NB4 (cell line): ENCODE measurements at regions not wholly inside any gene's neighbourhood (a gene's known extent, or its start where the extent isn't known, plus 50 kb on each side); places are given as distances from the start of the nearest gene placed in this dataset.
"Not testable (repeated sequence)": the region's sequence is repeated elsewhere in the genome, so short reads cannot be mapped to it uniquely, and the experiment has no call there.

Experiments used
- DNase-seq: peaks from one replicate; pipeline ENCODE4 v3.0.0; 2010; ENCODE audit warnings: low read depth
- H3K4me3 ChIP-seq: one replicate; pipeline ENCODE4 v1.5.1; 2011; ENCODE audit warnings: mild to moderate bottlenecking, low read depth, low read length, moderate library complexity
- MYC ChIP-seq: IDR thresholded peaks from 2 replicates; pipeline ENCODE4 v1.6.1; 2011; ENCODE audit warnings: low read depth, low read length
- POLR2A ChIP-seq: IDR thresholded peaks from 2 replicates; pipeline ENCODE4 v1.6.1; 2011; ENCODE audit warnings: mild to moderate bottlenecking; ENCODE audit not compliant: insufficient read length; ENCODE audit errors: extremely low read depth
- TF ChIP-seq, protein P1 (sequence below): IDR thresholded peaks from 2 replicates; pipeline ENCODE4 v1.6.1; 2011; ENCODE audit warnings: low read depth, low read length
- TF ChIP-seq, protein P2 (sequence below): IDR thresholded peaks from one replicate; pipeline ENCODE4 v1.5.1; 2012; ENCODE audit warnings: low read depth, low read length

DNA sequence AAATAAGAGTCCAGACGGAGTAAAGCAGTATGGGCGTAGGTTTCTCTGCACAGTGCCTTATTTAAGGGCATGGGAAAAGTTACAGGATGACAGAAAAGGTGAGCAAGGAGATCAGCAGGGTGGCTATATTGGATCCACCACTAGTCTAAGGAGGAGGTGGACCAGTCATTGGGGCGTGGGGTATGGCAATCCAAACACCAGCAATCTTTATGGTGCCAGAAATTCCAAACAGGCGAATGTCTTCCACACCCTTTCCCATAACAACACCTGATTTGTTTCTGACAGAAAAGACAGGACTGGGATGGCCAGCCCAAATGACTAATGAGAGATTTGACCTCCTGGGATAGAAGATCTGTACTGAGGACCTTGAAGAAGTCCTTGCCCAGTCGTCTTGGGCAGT lies 181.8 kb upstream of the MBL2 start:
- TF ChIP-seq MYC (no peak), POLR2A (no peak)
- TF ChIP-seq, protein P1, sequence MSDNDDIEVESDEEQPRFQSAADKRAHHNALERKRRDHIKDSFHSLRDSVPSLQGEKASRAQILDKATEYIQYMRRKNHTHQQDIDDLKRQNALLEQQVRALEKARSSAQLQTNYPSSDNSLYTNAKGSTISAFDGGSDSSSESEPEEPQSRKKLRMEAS = no peak
- no peak for DNase-seq
- no peak overlapping the region for H3K4me3 ChIP-seq

DNA sequence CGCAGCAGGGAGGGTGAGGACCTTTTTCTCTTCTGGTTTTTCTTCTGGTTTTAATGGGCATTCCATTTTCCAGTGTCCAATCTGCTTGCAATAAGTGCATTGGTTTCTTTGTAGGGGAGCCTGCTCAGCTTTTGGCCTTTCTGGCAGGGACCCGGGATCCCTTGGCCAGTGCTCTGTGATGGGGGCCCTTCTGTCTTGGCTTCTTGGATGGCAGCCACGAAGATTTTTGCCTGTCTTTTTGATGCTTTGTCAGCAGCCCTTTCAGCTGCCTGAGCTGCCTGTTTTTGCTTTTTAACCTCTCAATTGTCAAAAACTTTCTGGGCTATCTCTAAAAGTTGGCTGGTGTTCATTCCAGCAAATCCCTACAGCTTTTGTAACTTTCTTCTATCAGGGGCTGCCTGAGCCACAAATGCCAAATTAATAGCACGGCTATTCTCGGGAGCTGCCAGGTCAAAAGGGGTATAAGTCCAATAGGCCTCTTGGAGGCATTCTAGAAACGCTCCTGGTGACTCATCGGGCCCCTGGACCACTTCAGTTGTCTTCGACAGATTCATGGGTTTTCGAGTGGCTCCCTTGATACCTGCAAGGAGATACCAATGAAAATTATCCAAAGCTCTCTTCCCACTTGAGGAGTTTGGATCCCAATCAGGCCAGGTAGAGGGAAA lies 179.9 kb upstream of the MBL2 start:
- TF ChIP-seq, protein P1 = no peak
- TF ChIP-seq, protein P2, sequence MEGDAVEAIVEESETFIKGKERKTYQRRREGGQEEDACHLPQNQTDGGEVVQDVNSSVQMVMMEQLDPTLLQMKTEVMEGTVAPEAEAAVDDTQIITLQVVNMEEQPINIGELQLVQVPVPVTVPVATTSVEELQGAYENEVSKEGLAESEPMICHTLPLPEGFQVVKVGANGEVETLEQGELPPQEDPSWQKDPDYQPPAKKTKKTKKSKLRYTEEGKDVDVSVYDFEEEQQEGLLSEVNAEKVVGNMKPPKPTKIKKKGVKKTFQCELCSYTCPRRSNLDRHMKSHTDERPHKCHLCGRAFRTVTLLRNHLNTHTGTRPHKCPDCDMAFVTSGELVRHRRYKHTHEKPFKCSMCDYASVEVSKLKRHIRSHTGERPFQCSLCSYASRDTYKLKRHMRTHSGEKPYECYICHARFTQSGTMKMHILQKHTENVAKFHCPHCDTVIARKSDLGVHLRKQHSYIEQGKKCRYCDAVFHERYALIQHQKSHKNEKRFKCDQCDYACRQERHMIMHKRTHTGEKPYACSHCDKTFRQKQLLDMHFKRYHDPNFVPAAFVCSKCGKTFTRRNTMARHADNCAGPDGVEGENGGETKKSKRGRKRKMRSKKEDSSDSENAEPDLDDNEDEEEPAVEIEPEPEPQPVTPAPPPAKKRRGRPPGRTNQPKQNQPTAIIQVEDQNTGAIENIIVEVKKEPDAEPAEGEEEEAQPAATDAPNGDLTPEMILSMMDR = no peak
- TF ChIP-seq MYC (no peak), POLR2A (no peak)
- no peak overlapping the region for H3K4me3 ChIP-seq
- no peak for DNase-seq

DNA sequence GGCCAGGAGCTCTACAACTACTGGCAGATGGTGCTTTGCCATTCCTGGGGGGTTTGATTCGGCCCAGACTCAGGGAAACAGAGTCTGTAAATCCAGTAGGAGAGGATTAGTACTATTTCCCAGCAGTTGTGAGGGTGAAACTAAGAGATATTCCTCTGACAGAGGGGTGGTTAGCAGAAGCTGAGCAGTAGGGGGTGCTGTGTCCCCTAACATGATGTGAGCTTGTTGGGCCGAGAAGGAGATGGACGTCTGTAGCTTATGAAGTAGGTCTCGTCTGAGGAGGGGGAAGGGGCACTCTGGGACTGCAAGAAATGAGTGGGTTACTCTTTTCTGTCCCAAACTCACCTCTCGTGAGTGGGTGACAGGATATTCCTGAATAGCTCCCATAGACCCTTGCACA lies 179.2 kb upstream of the MBL2 start:
- no peak overlapping the region for H3K4me3 ChIP-seq
- peak; percentile 66 for DNase-seq
- TF ChIP-seq MYC (no peak), POLR2A (no peak)
- TF ChIP-seq, protein P1 = no peak
- TF ChIP-seq, protein P2 = peak; percentile 71

DNA sequence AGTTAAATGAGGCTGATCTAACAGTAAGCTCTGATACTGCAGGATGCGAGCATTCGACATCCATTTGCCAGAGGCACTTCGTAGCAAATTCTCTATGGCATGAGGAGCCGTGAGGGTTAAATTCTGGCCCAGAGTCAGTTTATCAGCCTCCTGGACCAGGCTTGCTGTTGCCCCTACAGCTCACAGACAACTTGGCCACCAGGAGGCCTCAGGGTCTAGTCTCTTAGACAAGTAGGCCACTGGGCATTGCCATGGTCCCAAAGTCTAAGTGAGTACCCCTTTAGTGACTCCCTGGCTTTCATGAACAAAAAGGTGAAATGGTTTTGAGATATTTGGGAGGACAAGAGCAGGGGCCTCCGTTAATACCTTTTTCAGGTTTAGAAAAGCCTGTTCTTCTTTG lies 178.0 kb upstream of the MBL2 start:
- TF ChIP-seq, protein P1 = no peak
- TF ChIP-seq, protein P2 = no peak
- TF ChIP-seq POLR2A = no peak
- no peak for TF ChIP-seq MYC
- DNase-seq = no peak
- H3K4me3 ChIP-seq = no peak overlapping the region

DNA sequence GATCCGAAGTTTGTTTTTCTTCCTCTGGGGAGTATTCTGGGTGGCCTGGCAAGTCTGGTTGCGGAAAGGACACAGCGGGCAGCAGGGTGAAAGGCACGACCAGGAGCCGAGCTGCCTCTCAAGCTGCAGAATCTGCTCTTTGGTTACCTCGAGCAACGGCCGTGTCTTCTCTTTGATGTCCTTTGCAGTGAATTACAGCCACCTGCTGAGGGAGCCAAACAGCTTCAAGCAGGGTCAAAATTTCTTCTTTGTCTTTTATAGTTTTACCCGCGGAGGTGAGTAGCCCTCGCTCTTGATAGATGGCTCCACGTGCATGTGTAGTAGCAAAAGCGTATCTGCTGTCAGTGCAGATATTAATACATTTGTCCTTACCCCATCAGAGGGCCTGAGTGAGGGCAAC lies 177.3 kb upstream of the MBL2 start:
- TF ChIP-seq, protein P2 = no peak
- TF ChIP-seq POLR2A (no peak), MYC (no peak)
- TF ChIP-seq, protein P1 = no peak
- DNase-seq = peak; percentile 9
- H3K4me3 ChIP-seq = no peak overlapping the region

DNA sequence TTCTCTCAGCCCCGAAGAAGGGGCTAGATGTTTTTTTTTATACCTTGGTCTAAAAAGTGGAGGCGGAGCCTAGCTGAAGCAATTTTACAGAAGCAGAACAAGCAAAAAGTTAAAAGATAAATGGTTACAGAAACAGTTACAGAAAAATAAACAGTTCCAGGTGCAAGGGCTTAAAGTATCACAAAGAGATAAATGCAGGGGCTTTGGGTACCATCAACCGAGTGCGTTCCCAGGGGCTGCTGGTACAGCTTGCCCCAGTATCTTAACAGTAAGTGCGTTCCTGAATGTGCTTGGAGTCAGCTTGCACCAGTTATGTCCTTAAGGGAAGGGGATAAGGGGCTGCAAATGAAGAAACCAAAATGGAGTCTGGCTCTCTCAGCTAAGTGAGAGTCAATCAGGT lies 173.9 kb upstream of the MBL2 start:
- H3K4me3 ChIP-seq = no peak overlapping the region
- no peak for TF ChIP-seq POLR2A
- TF ChIP-seq, protein P2 = no peak
- TF ChIP-seq, protein P1 = no peak
- TF ChIP-seq MYC = no peak
- DNase-seq = no peak

DNA sequence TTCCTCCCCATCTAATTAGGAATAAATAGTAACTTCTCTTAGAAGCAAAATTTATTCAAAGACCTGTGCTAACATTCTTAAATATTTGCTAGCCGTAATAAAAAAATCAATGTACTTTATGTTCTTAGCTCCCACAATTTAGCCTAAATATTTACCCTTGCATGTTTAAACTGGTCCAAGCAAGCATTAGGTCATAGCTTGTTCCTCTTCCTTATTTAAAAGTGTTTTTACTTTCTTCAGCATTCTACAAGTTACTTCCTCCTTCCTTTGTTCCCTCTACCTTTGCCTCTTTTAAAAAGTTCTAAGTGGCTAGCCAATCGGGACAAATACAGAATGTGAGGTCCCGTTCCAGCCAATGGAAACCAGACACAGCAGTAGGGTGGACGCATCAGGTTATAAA lies 172.9 kb upstream of the MBL2 start:
- DNase-seq, H3K4me3 ChIP-seq: not testable (repeated sequence)
